Uterus (tissue), 3 donors: ENCODE measurements at regions not wholly inside any gene's neighbourhood (a gene's known extent, or its start where the extent isn't known, plus 50 kb on each side); places are given as distances from the start of the nearest gene placed in this dataset.

Source experiments
- DNase-seq, 2 donors: peaks; one replicate each; pipeline ENCODE4 v3.0.0-alpha.2; 2019 to 2020
- H3K27ac ChIP-seq, 2 donors: fragments of 200-600 bp; sonication (generic); 1 replicate in 1 of 2; 2 replicates in 1 of 2; pipeline ENCODE4 v1.5.1; 2016 to 2018
- H3K27me3 ChIP-seq, 2 donors: fragments of 200-600 bp; sonication (generic); one replicate each; pipeline ENCODE4 v1.5.1; 2018 to 2019; ENCODE audit warnings: control low read depth in 1 of 2
- H3K36me3 ChIP-seq, 2 donors: fragments of 200-600 bp; sonication (generic); one replicate each; pipeline ENCODE4 v1.5.1; 2019; ENCODE audit warnings: control low read depth in 1 of 2
- H3K4me1 ChIP-seq, 2 donors: fragments of 200-600 bp; sonication (generic); one replicate each; pipeline ENCODE4 v1.5.1; 2018 to 2019; ENCODE audit warnings: control low read depth in 1 of 2
- H3K4me3 ChIP-seq, 2 donors: fragments of 200-600 bp; sonication (generic); 1 replicate in 1 of 2; 2 replicates in 1 of 2; pipeline ENCODE4 v1.5.1; 2018 to 2019; ENCODE audit warnings: mild to moderate bottlenecking in 1 of 2
- H3K9me3 ChIP-seq, 2 donors: fragments of 200-600 bp; sonication (generic); one replicate each; pipeline ENCODE4 v1.5.1; 2019; ENCODE audit warnings: control low read depth in 1 of 2
- POLR2A ChIP-seq, 2 donors: fragments of 450-650 bp; IDR thresholded peaks; one replicate each; pipeline ENCODE4 v1.6.1; 2016; ENCODE audit warnings: antibody characterized with exemption in 2 of 2, mild to moderate bottlenecking in 1 of 2, moderate library complexity in 1 of 2
- intact Hi-C: fragments of 100-400 bp; cut with DNase I; formaldehyde crosslinking; loops from one replicate; pipeline ENCODE4 v1.15.1; 2023; ENCODE audit warnings: low total_unique reads
- TF ChIP-seq, protein P1 (sequence below), 4 experiments: fragments of 200-600 bp in 2 of 4; fragments of 450-650 bp in 2 of 4; sonication (generic) in 2 of 4; IDR thresholded peaks; one replicate each; pipeline ENCODE4 v1.5.1; 2016 to 2019; ENCODE audit warnings: antibody characterized with exemption in 4 of 4, mild to moderate bottlenecking in 2 of 4, moderate library complexity in 1 of 4
- donor health status: DM: yes; HTN: yes; CAD: no.

DNA sequence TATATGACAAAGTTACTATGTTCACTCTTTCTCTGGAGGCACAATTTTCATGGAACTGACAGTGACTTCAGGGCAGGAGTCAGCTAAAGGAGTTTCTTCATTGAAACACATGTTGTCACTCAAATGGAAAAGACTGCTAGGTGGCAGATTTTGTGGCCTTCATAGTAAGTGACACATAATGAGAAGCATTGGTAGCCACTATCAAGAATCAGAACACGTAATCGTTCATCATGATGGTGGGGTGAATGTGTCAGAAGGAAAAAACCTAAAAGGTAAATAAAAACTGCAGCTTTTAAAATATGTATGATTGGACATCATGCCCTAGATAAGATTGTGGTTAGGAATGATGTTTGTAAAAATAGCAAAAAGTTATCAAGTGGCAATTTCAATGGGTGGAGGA is 1491.0 kb downstream of the SI start:
- no peaks in the 10 kb centered on the region for H3K36me3 ChIP-seq
- H3K4me3 ChIP-seq, result no peak overlapping the region
- no peak overlapping the region for H3K27ac ChIP-seq
- no peaks in the 10 kb centered on the region for H3K4me1 ChIP-seq
- TF ChIP-seq, protein P1, sequence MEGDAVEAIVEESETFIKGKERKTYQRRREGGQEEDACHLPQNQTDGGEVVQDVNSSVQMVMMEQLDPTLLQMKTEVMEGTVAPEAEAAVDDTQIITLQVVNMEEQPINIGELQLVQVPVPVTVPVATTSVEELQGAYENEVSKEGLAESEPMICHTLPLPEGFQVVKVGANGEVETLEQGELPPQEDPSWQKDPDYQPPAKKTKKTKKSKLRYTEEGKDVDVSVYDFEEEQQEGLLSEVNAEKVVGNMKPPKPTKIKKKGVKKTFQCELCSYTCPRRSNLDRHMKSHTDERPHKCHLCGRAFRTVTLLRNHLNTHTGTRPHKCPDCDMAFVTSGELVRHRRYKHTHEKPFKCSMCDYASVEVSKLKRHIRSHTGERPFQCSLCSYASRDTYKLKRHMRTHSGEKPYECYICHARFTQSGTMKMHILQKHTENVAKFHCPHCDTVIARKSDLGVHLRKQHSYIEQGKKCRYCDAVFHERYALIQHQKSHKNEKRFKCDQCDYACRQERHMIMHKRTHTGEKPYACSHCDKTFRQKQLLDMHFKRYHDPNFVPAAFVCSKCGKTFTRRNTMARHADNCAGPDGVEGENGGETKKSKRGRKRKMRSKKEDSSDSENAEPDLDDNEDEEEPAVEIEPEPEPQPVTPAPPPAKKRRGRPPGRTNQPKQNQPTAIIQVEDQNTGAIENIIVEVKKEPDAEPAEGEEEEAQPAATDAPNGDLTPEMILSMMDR (IDR thresholded peaks at IDR 0.05), result no peak
- TF ChIP-seq POLR2A (IDR thresholded peaks at IDR 0.05), result no peak
- H3K27me3 ChIP-seq, result no peaks in the 10 kb centered on the region
- H3K9me3 ChIP-seq, result peaks cover 0 to 3% of the 10 kb centered on the region in 2 donors
- DNase-seq, result no peak
- intact Hi-C loops, result no loop called here

- Histone ChIP-seq H3K27me3 (no peaks in the 10 kb centered on the region), H3K4me3 (no peak overlapping the region), H3K36me3 (no peaks in the 10 kb centered on the region), H3K9me3 (peaks cover 0 to 3% of the 10 kb centered on the region in 2 donors), H3K27ac (no peak overlapping the region), H3K4me1 (no peaks in the 10 kb centered on the region)
- TF ChIP-seq, protein P1 (IDR thresholded peaks at IDR 0.05), result no peak
- TF ChIP-seq POLR2A (IDR thresholded peaks at IDR 0.05), result no peak
- DNase-seq, result no peak
- intact Hi-C loops, result no loop called here
Observed at GRCh38 chr3:163582967-163583366, 1495.3 kb downstream of the SI start.

- TF ChIP-seq, protein P1 (IDR thresholded peaks at IDR 0.05), result no peak
- no peak for TF ChIP-seq POLR2A (IDR thresholded peaks at IDR 0.05)
- intact Hi-C loops, result no loop called here
- Histone ChIP-seq H3K36me3 (no peaks in the 10 kb centered on the region), H3K27ac (no peak overlapping the region), H3K4me3 (no peak overlapping the region), H3K4me1 (no peaks in the 10 kb centered on the region), H3K9me3 (no peaks in the 10 kb centered on the region), H3K27me3 (no peaks in the 10 kb centered on the region)
- DNase-seq, result no peak
Observed at GRCh38 chr3:163577271-163577670, 1501.0 kb downstream of the SI start.

DNA sequence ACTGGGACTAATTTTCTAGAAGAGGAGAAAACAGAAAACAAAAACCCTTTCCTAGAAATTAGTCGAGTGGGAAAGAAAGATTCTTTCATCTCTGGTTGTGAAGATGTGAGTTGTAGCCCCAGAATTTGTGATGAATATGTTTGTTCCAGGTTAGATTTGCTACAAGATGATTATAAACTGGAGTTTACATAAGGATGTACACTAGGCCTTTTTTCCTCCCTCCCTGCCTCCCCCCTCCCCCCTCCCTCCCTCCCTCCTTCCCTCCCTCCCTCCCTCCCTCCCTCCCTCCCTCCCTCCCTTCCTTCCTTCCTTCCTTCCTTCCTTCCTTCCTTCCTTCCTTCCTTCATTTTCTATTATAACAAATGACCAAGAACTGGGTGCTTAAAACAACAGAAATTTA is 1502.0 kb downstream of the SI start:
- no peaks in the 10 kb centered on the region for H3K9me3 ChIP-seq
- TF ChIP-seq, protein P1 (IDR thresholded peaks at IDR 0.05), result no peak
- TF ChIP-seq POLR2A (IDR thresholded peaks at IDR 0.05), result no peak
- no peaks in the 10 kb centered on the region for H3K27me3 ChIP-seq
- H3K4me1 ChIP-seq, result no peaks in the 10 kb centered on the region
- intact Hi-C loops, result no loop called here
- no peak overlapping the region for H3K27ac ChIP-seq
- no peak for DNase-seq
- no peaks in the 10 kb centered on the region for H3K36me3 ChIP-seq
- no peak overlapping the region for H3K4me3 ChIP-seq

- Histone ChIP-seq H3K36me3 (no peaks in the 10 kb centered on the region), H3K4me1 (no peaks in the 10 kb centered on the region), H3K27ac (no peak overlapping the region), H3K9me3 (no peaks in the 10 kb centered on the region), H3K27me3 (no peaks in the 10 kb centered on the region), H3K4me3 (no peak overlapping the region)
- TF ChIP-seq POLR2A (IDR thresholded peaks at IDR 0.05), result no peak
- TF ChIP-seq, protein P1 (IDR thresholded peaks at IDR 0.05), result no peak
- intact Hi-C loops, result no loop called here
- no peak for DNase-seq
Observed at GRCh38 chr3:163573324-163573723, 1505.0 kb downstream of the SI start.
